Activated T-cell treated with anti-CD3 and anti-CD28 coated beads, Interleukin-2, amount 50 U/mL, for 24 hours (primary cell): ENCODE measurements at regions not wholly inside any gene's neighbourhood (a gene's known extent, or its start where the extent isn't known, plus 50 kb on each side); places are given as distances from the start of the nearest gene placed in this dataset.

Experiments
- DNase-seq: peaks from one replicate; pipeline ENCODE4 v3.0.0-alpha.2; 2020
- H3K27ac Mint-ChIP-seq: 2 replicates; pipeline ENCODE4 v1.8.0; 2020; ENCODE audit warnings: mild to moderate bottlenecking, mixed read lengths
- H3K27me3 Mint-ChIP-seq: 2 replicates; pipeline ENCODE4 v1.8.0; 2020; ENCODE audit warnings: mixed read lengths
- H3K36me3 Mint-ChIP-seq: 2 replicates; pipeline ENCODE4 v1.8.0; 2020; ENCODE audit warnings: low read depth, mixed read lengths
- H3K4me1 Mint-ChIP-seq: 2 replicates; pipeline ENCODE4 v1.8.0; 2020; ENCODE audit warnings: low read depth, mixed read lengths
- H3K4me3 Mint-ChIP-seq: 2 replicates; pipeline ENCODE4 v1.8.0; 2020; ENCODE audit warnings: mild to moderate bottlenecking, moderate library complexity, mixed read lengths
- H3K9me3 Mint-ChIP-seq: 2 replicates; pipeline ENCODE4 v1.8.0; 2020; ENCODE audit warnings: mixed read lengths

DNA sequence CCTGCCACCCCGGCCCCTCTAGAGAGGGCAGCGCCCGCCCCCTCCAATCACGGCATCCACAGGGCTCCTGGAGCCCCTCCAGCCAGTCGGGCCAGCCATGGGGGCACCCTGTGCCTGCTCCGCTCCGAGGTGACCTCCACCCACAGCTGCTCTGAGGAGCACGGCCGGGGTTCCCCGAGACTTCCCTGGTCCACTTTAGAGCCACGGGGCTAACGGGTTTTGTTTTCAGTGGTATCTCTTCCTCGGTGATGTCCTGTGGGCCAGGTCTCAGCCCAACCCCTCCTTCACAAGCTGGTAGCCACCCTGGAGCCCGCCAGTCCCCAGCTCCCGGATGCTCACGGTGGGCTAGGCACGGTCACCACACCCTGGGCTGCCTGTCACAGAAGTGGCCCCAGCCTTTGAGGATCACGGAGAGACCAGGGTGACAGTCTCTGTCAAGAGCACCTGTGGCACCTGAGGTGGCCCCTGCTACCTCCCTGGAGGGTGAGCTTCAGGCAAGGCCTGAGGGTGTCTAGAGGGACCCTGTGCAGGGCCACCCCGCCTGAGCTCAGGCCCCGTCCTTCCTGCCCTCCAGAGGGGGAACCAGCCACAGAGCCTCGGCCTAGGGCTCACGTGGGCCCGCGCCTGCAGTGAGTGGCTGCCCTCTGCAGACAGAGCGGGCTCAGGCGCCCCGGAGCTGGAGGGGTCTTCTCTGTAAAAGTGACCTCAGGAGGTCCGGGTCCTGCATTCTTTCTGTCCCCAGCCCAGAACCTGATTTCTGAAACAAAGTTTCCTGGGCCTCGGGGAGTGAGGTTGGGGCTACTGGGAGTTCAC lies 146.0 kb upstream of the C14orf180 start:
- Mint-ChIP-seq H3K27ac (no peak overlapping the region), H3K9me3 (no peaks in the 10 kb centered on the region), H3K4me1 (no peaks in the 10 kb centered on the region), H3K27me3 (no peaks in the 10 kb centered on the region), H3K36me3 (no peaks in the 10 kb centered on the region), H3K4me3 (no peak overlapping the region)
- peak; percentile 23 for DNase-seq

- no peaks in the 10 kb centered on the region for H3K36me3 Mint-ChIP-seq
- no peak overlapping the region for H3K4me3 Mint-ChIP-seq
- no peaks in the 10 kb centered on the region for H3K27me3 Mint-ChIP-seq
- H3K9me3 Mint-ChIP-seq: no peaks in the 10 kb centered on the region
- H3K27ac Mint-ChIP-seq: no peak overlapping the region
- no peak for DNase-seq
- no peaks in the 10 kb centered on the region for H3K4me1 Mint-ChIP-seq
Measured at GRCh38 chr14:104434214-104435076, 145.1 kb upstream of the C14orf180 start.

DNA sequence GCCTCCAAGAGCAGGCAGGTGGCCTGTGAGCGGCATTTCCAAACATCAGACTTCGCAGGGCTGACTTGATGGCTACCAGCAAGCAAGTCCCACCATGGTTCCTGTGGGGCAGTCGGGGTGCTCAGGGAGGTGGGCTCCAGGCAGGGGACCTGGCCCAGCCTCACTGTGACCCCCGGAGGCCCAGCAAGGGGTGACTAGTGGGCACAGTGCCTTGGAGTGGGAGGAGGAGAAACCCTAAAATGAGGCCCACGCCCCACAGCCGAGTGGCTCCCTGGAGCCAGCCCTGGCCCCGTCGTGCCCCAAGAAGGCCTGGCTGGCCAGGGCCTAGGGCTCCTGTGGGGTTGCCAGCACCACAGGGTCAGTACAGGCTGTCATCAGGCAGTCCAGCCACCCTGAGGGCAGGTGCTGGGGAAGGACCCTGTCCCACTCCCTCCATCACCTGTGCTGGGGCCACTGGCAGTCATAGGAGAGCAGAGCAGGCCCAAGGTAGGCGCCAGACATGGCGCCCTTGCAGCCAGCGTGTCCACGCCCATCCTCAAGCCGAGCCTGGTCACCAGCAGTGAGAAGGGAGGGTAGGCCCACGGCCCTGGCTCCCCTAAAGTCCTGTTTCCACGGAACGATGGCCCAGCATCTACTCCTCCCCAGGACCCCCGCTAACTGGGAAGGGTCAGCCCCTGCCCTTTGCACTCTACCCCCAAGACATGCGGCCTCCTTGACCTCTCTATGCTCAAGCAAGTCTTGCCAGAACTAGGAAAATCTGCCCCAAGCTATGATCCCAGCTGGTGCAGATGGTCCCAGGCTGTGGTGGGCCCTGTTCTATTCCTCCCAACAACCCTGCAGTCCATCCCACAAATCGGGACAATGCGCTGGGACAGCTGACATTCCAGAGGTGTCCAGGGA lies 144.2 kb upstream of the C14orf180 start:
- no peak for DNase-seq
- Mint-ChIP-seq H3K36me3 (no peaks in the 10 kb centered on the region), H3K4me3 (no peak overlapping the region), H3K9me3 (no peaks in the 10 kb centered on the region), H3K27ac (no peak overlapping the region), H3K4me1 (no peaks in the 10 kb centered on the region), H3K27me3 (no peaks in the 10 kb centered on the region)

GRCh38 chr14:104436047-104436591 lies 143.4 kb upstream of the C14orf180 start:
- no peak for DNase-seq
- no peak overlapping the region for H3K27ac Mint-ChIP-seq

DNA sequence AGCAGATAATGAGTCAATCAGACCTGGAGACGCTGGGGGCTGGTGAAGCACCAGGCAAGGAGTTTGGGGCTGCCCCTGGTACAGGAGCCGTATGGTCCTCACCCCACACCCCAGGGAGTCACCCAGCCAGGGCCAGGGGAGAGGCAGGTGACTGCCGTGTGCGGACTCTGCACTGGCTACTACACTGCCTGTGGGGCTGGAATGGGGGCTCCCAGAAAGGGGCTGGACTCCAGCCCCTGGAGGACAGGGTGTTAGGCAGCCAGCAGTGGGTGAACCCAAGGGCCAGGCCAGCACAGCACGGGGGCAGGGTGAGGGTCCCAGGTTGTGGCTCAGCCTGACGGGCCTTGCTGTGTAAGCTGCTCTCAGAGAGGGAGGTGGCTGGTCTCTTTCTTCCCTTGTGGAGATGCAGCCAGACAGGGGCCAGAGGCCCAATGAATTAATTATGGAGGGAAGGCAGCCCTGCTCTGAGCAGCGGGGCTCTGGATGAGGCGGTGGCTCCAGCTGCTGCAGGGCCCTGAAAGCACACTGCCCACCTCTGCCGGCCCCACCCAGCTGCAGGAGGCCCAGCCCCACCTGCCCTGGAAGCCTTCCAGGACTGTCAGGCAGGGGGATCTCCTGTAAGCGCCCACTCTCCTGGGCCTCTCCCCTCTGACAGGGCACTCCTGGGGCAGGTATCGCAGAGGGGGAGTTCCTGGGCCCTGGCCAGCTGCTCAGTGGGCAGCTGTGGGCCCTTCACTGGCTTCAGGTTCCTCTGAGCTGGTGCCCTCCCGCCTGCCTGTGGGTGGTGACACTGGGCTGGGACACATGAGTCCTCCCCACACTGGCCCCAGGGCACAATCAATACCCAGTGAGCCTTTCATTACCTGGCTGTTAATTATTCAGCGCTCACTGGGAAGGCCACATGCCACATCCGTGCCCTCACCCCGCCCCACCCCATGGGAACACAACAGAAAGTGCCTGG lies 142.5 kb upstream of the C14orf180 start:
- no peaks in the 10 kb centered on the region for H3K27me3 Mint-ChIP-seq
- H3K27ac Mint-ChIP-seq: no peak overlapping the region
- DNase-seq: peak; percentile 18
- no peaks in the 10 kb centered on the region for H3K36me3 Mint-ChIP-seq
- no peak overlapping the region for H3K4me3 Mint-ChIP-seq
- H3K4me1 Mint-ChIP-seq: no peaks in the 10 kb centered on the region
- H3K9me3 Mint-ChIP-seq: no peaks in the 10 kb centered on the region

More at GRCh38 chr14:104436047-104436591, 143.4 kb upstream of the C14orf180 start:
- Mint-ChIP-seq H3K4me1 (no peaks in the 10 kb centered on the region), H3K9me3 (no peaks in the 10 kb centered on the region), H3K27me3 (no peaks in the 10 kb centered on the region), H3K4me3 (no peak overlapping the region), H3K36me3 (no peaks in the 10 kb centered on the region)

GRCh38 chr14:104437703-104438102 lies 141.9 kb upstream of the C14orf180 start:
- Mint-ChIP-seq H3K9me3 (no peaks in the 10 kb centered on the region), H3K27me3 (no peaks in the 10 kb centered on the region), H3K36me3 (no peaks in the 10 kb centered on the region), H3K4me1 (no peaks in the 10 kb centered on the region), H3K27ac (no peak overlapping the region), H3K4me3 (no peak overlapping the region)
- no peak for DNase-seq

DNA sequence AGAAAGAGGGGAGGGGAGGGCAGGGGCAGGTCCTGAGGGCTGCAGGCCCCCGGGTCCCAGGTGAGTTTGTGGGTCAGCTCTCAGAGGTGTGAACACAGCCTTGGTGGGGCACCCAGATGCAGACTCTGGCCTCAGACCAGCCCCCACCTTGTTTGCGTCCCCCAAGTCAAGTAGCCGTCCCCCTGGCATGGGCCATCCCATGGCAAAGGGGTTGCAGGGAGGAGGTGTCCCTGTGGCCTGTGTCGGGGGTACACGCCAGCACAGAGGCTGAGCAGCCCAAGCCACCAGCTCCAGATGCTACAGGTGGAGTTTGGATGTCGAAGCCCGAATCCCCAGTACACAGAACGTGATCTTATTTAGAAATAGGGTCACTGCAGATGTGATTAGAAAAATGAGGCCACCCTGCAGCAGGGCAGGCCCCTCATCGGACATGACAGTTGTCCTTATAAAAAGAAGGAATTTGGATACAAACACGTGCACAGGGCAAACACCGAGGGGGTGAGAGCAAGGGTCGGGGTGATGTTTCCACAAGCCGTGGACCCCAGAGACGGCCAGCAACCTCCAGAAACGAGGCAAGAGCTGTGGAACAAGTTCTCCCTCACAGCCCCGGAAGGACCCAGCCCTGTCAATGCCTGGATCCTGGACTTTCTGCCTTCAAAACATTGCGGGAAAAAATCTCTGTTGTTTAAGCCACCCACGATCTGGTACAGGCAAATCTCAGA lies 141.2 kb upstream of the C14orf180 start:
- no peaks in the 10 kb centered on the region for H3K27me3 Mint-ChIP-seq
- peak; percentile 18 for DNase-seq
- no peak overlapping the region for H3K27ac Mint-ChIP-seq
- no peaks in the 10 kb centered on the region for H3K36me3 Mint-ChIP-seq
- no peaks in the 10 kb centered on the region for H3K4me1 Mint-ChIP-seq
- no peaks in the 10 kb centered on the region for H3K9me3 Mint-ChIP-seq
- H3K4me3 Mint-ChIP-seq: no peak overlapping the region

DNA sequence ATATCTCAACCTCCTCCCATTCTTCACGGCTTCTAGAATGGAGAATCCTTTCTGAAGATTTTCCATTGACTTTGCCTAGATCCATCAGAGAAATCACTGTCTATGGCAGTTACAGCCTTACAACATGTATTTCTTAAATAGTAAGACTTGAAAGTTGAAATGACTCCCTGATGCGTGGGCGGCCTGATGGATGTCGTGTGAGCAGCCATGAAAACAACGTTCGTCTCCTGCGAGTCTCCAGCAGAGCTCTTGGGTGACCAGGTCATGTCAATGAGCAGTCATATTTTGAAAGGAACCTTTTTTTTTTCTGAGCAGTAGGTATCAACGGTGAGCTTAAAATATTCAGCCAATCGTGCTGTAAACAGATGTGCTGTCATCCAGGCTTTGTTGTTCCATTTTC lies 139.9 kb upstream of the C14orf180 start:
- H3K4me1 Mint-ChIP-seq: no peaks in the 10 kb centered on the region
- no peak for DNase-seq
- no peaks in the 10 kb centered on the region for H3K9me3 Mint-ChIP-seq
- no peak overlapping the region for H3K27ac Mint-ChIP-seq
- H3K4me3 Mint-ChIP-seq: no peak overlapping the region
- no peaks in the 10 kb centered on the region for H3K36me3 Mint-ChIP-seq
- H3K27me3 Mint-ChIP-seq: no peaks in the 10 kb centered on the region

DNA sequence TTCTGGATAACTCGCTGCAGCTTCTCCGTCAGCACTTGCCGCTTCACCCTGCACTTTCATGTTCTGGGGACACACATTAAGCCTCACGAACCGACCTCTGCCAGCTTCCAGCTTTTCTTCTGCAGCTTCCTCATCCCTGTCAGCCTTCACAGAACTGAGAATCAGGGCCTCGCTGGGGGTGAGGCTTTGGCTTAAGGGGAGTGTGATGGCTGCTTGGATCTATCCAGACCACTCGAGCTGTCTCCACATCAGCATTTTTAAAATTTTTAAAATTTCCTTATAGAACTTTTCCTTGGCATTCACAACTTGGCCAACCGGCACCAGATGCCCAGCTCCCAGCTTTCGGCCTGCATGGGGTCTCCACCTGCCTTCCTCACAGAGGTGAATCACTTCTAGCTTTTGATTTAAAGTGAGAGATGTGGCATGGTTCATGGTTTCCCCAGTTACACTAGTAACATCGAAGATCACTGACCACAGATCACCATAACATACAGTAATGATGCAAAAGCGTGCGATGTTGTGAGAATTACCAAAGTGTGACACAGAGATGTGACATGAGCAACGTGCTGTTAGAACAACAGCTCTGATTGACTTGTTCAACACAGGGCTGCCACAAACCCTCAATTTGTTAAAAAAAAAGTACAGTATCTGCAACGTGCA lies 139.1 kb upstream of the C14orf180 start:
- H3K27me3 Mint-ChIP-seq: no peaks in the 10 kb centered on the region

GRCh38 chr14:104441275-104442106 lies 138.1 kb upstream of the C14orf180 start:
- Mint-ChIP-seq H3K36me3 (no peaks in the 10 kb centered on the region), H3K27ac (peak overlapping the region; percentile 11), H3K27me3 (peaks cover 3% of the 10 kb centered on the region), H3K4me3 (no peak overlapping the region), H3K9me3 (no peaks in the 10 kb centered on the region), H3K4me1 (no peaks in the 10 kb centered on the region)
- DNase-seq: no peak

More for the DNA sequence above, 139.1 kb upstream of the C14orf180 start:
- no peak overlapping the region for H3K27ac Mint-ChIP-seq
- H3K36me3 Mint-ChIP-seq: no peaks in the 10 kb centered on the region
- DNase-seq: no peak
- H3K4me3 Mint-ChIP-seq: no peak overlapping the region
- H3K9me3 Mint-ChIP-seq: no peaks in the 10 kb centered on the region
- H3K4me1 Mint-ChIP-seq: no peaks in the 10 kb centered on the region

- H3K36me3 Mint-ChIP-seq: no peaks in the 10 kb centered on the region
- H3K4me1 Mint-ChIP-seq: no peaks in the 10 kb centered on the region
- H3K9me3 Mint-ChIP-seq: no peaks in the 10 kb centered on the region
- H3K4me3 Mint-ChIP-seq: no peak overlapping the region
- peak; percentile 26 for DNase-seq
- peaks cover 5% of the 10 kb centered on the region for H3K27me3 Mint-ChIP-seq
- H3K27ac Mint-ChIP-seq: no peak overlapping the region
Measured at GRCh38 chr14:104442107-104442551, 137.4 kb upstream of the C14orf180 start.
